ENCODE measurements at regions not wholly inside any gene's neighbourhood (a gene's known extent, or its start where the extent isn't known, plus 50 kb on each side); places are given as distances from the start of the nearest gene placed in this dataset.

GRCh38 chr10:104574427-104574826, 66.7 kb upstream of the SORCS3 start:
- TF ChIP-seq CTCF (conservative IDR thresholded peaks at IDR 0.05) (no peak), EZH2 (IDR thresholded peaks at IDR 0.05; ENCODE audit: low read depth) (no peak)

Data from PC-9 (cell line).